GM12892 (cell line): ENCODE measurements at regions not wholly inside any gene's neighbourhood (a gene's known extent, or its start where the extent isn't known, plus 50 kb on each side); places are given as distances from the start of the nearest gene placed in this dataset.

Experiments used
- POLR2A ChIP-seq: IDR thresholded peaks from 2 replicates; pipeline ENCODE4 v1.6.1; 2011; ENCODE audit warnings: low read depth, low read length, control low read depth
- POLR2AphosphoS5 ChIP-seq: IDR thresholded peaks from 2 replicates; pipeline ENCODE4 v1.6.1; 2011; ENCODE audit warnings: low read depth, low read length, control low read depth
- TAF1 ChIP-seq: IDR thresholded peaks from 2 replicates; pipeline ENCODE4 v1.6.1; 2011; ENCODE audit warnings: low read depth, mild to moderate bottlenecking, control low read depth, low read length, borderline replicate concordance

- TF ChIP-seq POLR2A: no peak
- TF ChIP-seq POLR2AphosphoS5: no peak
- TF ChIP-seq TAF1: no peak
These were observed 117.6 kb upstream of the CDH4 start for GRCh38 chr20:61134296-61135030.
